HG03575 (cell line): ENCODE measurements at regions not wholly inside any gene's neighbourhood (a gene's known extent, or its start where the extent isn't known, plus 50 kb on each side); places are given as distances from the start of the nearest gene placed in this dataset.
"Not testable (repeated sequence)": the region's sequence is repeated elsewhere in the genome, so short reads cannot be mapped to it uniquely, and the experiment has no call there.

Experiments used
- ATAC-seq: cut with Tn5 transposase; IDR thresholded peaks from one replicate; pipeline ENCODE4 v1.9.1; 2021; ENCODE audit not compliant: unreplicated experiment, insufficient number of reproducible peaks, low FRiP score; ENCODE audit errors: extremely low read depth

DNA sequence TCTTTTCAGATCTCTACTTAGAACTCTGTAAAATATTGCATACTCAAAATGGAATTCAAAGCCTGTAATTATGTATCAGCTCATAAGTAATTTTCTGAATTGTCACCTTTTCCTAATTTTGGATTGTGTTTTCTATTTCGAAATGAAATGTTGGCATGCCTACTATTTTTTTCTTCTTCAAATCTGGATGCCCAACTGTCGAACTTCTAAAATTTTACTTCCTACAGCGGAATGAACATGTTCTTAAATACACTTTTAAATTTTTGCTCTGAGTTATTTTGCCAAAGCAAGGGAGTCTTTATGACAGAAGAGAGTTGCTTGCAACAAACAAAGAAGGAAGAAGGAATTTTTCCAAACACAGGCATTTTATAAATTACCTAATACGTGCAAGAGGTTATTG, 336.0 kb downstream of the ADCYAP1 start:
- no peak for ATAC-seq

DNA sequence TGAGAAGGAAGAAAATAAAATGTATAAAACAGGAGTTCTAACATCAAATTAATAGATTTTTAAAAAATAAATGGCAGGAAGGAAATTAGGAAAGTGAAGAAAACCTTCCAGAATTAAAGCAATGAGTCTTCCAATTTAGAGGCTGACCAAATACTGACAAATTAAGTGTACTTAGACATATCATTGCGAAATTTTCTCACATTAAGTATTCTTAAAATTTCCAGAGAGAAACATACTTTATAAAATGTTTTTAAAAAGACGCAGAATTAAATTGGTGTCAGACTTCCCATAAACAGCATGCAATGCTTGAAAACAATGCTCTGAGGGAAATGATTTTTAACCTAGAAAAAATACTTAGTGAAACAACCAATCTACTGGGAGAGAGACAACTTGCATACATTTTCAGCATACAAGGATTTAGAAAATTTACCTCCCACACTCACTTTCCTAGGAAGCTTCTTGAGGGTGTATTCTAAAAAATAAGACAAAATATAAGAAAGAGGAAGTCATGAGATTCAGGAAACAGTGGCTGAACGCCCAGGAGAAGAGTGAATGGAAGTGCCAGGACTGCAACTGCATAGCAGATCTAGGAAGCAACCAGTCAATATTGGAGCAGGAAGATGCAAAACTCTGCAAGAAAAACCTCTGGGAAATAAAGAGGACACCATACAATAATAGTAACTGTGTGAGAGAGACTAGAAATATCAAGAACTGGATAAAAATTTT, 339.9 kb downstream of the ADCYAP1 start:
- no peak for ATAC-seq

DNA sequence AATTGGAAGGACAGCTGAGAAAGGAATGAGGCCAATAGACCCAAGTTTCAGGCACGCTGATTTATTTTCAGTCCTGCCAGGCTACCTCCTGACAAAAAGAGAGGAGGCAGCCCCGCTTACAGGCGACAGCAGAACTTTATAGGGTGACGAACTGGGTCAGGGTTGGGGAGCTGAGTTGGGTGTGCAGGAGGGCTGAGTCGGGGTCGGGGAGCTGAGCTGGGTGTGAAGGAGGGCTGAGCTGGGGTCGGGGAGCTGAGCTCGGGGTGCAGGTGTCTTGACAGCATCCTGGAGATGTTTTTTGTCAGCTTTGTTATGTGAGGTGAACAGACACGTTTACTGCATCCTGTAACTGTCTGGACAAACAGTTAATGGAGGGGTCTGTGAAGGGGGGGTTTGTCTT, 342.2 kb downstream of the ADCYAP1 start:
- no peak for ATAC-seq

DNA sequence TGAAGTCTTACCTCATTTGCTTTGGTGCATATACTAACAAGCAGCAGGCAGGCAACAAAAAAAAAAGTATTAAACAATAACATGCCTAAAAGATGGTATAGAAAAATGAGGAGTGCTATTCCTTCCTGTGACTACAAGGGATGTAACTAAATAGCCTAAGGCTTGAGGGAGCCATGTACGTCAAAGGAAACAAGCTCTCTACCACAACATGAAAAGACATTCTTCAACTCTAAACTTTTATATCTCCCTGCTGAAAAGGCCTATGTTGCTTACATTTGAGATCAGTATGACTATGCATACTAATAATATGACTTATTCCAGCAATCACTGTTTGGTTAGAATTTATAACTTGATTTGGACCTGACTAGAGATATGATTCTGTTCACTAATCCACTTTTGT, 347.9 kb downstream of the ADCYAP1 start:
- ATAC-seq, result no peak

- ATAC-seq, result no peak
Measured at GRCh38 chr18:1252936-1253335, 348.3 kb downstream of the ADCYAP1 start.

DNA sequence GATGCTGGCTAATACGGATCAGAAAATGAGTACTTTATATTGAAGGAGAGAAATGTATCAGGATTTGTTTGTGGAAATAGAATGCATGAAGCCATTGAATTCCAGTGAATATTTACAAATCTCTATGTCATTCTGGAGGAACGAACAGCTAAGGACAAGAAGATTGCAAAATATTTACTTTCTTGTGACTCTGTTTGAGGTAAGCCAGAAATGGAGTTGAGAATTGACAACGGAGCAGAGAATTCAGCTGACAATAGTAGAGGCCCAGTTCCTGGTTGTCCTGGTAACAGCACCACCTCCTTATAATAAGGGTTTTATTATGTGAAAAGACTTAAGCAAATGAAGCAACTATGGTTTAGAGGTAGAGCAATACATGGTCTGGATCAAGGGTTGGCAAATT, 349.2 kb downstream of the ADCYAP1 start:
- no peak for ATAC-seq

DNA sequence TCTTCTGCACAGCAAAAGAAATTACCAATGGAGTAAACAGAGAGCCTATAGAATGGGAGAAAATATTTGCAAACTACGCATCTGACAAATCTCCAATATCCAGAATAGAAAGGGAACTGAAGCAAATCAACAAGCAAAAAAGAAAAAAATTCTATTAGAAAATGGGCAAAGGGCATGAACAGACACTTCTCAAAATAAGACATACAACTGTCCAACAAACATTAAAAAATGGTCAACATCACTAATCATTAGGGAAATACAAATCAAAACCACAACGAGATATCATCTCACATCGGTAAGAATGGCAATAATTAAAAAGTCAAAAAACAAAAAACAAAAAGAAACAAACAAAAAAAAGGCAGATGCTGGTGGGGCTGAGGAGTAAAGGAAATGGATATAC, 356.4 kb downstream of the ADCYAP1 start:
- ATAC-seq, result no peak

- no peak for ATAC-seq
Measured at GRCh38 chr18:1267021-1267420, 362.4 kb downstream of the ADCYAP1 start.

DNA sequence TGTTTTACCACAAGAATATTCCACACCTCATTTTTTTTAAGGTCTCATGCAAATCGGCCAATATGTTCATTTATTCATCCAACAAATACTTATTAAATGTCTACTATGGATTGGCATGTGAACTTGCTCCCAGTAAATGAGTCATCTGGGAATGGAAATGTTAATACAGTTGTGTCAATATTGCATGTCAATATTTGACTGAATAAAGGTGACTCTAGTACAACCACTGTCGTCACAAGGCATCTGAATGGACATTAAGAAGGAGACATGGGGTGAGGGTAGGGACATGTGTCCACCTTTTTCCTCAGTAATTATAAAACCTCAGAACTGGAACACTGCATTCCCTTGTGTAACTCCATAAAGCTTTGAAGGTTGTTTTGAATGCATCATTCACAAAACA, 365.4 kb downstream of the ADCYAP1 start:
- no peak for ATAC-seq

- ATAC-seq, result no peak
Measured at GRCh38 chr18:1273469-1273868, 368.8 kb downstream of the ADCYAP1 start.

GRCh38 chr18:1292167-1292566, 387.5 kb downstream of the ADCYAP1 start:
- no peak for ATAC-seq

- no peak for ATAC-seq
Measured at GRCh38 chr18:1294229-1294628, 389.6 kb downstream of the ADCYAP1 start.

GRCh38 chr18:1296237-1296636, 391.6 kb downstream of the ADCYAP1 start:
- ATAC-seq, result no peak

DNA sequence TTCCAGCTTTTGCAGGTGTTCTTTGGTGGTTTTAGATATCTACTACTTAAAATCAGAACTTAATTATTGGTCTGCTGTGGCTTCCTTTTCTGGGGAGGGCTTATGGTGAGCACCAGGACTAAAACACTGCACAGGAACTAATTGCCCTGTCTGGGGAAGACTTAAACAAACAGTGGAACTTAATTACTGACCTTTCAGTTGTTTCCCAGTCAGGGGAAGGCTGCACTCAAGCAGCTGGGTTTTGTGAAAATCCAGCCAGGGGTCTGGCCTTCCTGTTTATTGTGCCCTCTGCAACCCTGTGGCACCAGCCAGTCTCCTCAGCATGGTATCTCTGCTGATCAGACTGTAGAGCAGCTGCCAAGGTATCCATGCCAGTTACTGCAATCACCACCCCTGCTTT, 398.2 kb downstream of the ADCYAP1 start:
- no peak for ATAC-seq

DNA sequence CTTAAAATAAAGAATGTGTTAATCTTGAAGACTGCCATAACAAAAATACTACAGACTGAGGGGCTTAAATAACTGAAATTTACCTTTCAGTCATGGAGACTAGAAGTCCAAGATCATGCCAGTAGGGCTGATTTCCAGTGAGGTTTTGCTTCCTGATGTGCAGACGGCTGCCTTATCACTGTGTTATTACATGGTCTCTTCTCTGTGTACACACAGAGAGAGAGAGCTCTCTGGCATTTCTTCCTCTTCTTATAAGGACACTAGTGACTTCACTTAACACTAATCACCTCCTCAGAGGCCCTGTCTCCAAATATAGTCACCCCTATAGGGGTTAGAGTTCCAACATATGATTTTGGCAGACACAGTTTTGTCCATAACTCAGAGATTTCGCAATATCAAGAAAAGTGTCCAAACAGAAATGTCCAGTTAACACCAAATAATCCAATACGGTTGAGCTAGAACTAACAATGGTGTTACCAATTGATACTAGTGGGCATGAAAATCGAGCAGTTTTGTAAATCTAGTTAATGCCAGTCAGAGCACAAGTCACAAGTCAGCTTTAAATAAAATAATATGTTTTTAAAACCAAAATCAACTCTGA, 399.8 kb downstream of the ADCYAP1 start:
- no peak for ATAC-seq

DNA sequence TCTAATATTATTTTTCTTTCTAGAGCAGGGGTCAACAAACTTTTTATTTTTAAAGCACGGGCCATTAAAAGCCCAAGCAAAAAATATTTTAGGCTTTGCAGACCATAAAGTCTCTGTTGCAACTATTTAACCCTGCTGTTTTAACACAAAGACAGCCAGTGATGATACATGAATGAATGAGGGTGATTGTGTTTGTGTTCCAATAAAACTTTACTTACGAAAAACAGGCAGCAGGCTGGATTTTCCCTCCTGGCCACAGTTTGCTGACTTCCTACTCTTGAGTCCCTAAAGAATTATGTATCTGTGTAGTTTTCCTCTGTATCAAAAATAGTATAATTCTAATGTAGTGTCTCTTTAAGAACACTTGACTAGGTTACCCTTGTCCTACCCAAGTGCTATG, 402.0 kb downstream of the ADCYAP1 start:
- ATAC-seq, result no peak

DNA sequence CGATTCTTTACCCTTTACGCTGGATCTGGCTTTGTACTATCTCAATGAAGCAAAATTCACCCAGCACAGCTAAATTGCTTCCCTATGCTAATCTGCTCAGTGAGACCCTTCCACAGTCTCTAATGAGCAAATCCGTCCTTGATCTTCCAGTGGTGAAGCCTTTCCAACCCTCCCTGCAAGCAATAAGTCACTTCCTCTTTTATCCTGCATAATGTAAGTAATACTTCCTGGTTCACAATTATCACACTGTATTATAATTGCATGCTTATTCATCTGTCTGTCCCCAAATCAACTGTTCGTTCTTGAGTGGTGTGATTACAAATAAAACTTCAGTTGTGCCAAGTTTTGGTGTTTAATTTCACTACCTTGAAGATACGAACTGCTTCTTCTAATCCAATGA, 404.0 kb downstream of the ADCYAP1 start:
- ATAC-seq, result no peak

DNA sequence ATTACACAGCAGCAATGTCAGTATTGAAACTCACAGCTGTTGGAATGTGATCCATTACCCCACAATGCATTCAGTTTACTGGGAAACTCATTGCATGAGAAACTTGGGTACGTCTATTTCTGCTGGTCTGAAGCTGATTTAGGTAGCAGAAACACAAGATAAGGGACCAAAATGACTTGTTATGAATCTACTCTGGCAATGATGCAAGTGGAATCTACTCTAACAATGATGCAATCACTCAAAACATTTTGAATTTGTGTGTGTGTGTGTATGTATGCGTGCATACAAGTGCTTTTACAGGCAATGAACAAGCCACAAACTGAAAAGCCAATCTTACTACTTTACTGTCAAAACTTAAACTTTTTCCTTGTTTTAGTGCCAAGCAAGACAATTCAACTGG, 406.7 kb downstream of the ADCYAP1 start:
- ATAC-seq, result no peak

GRCh38 chr18:1335345-1335744, 430.7 kb downstream of the ADCYAP1 start:
- not testable (repeated sequence) for ATAC-seq

GRCh38 chr18:1350931-1351450, 446.3 kb downstream of the ADCYAP1 start:
- ATAC-seq, result no peak

GRCh38 chr18:1353025-1353424, 448.4 kb downstream of the ADCYAP1 start:
- no peak for ATAC-seq
